NCI-H345 (cell line): ENCODE measurements at regions not wholly inside any gene's neighbourhood (a gene's known extent, or its start where the extent isn't known, plus 50 kb on each side); places are given as distances from the start of the nearest gene placed in this dataset.

ENCODE experiments used
- DNase-seq: peaks from one replicate; lab custom pipeline; 2025; lab: John Stamatoyannopoulos, UW

- no peak for DNase-seq
Observed at GRCh38 chr9:134276453-134277245, 49.6 kb upstream of the RXRA start.
